HepG2 (cell line): ENCODE measurements at regions not wholly inside any gene's neighbourhood (a gene's known extent, or its start where the extent isn't known, plus 50 kb on each side); places are given as distances from the start of the nearest gene placed in this dataset.

Experiments
- MYNN ChIP-seq: sonication (generic); formaldehyde crosslinking; IDR thresholded peaks from 2 replicates; pipeline ENCODE4 v1.4.0; 2020; ENCODE audit warnings: mild to moderate bottlenecking, low read depth, missing genetic modification reagents
- SNAI1 ChIP-seq: sonication (generic); formaldehyde crosslinking; IDR thresholded peaks from 2 replicates; pipeline ENCODE4 v1.5.0; 2020; ENCODE audit warnings: mild to moderate bottlenecking, missing genetic modification reagents, borderline replicate concordance
- TF ChIP-seq, protein P1 (sequence below): sonication (generic); formaldehyde crosslinking; IDR thresholded peaks from 2 replicates; pipeline ENCODE4 v1.4.0; 2020; ENCODE audit warnings: missing genetic modification reagents
- TF ChIP-seq, protein P2 (sequence below): sonication (generic); formaldehyde crosslinking; IDR thresholded peaks from 2 replicates; pipeline ENCODE4 v1.8.0; 2022; ENCODE audit warnings: mild to moderate bottlenecking, missing genetic modification reagents; ENCODE audit not compliant: insufficient replicate concordance
- TF ChIP-seq, protein P3 (sequence below): sonication (generic); formaldehyde crosslinking; IDR thresholded peaks from 2 replicates; pipeline ENCODE4 v1.5.0; 2020; ENCODE audit warnings: mild to moderate bottlenecking, missing genetic modification reagents
- TF ChIP-seq, protein P4 (sequence below): sonication (generic); formaldehyde crosslinking; IDR thresholded peaks from 2 replicates; pipeline ENCODE4 v1.4.0; 2020; ENCODE audit warnings: mild to moderate bottlenecking, missing genetic modification reagents
- TF ChIP-seq, protein P5 (sequence below): sonication (generic); formaldehyde crosslinking; IDR thresholded peaks from 2 replicates; pipeline ENCODE4 v1.8.1; 2023; ENCODE audit warnings: mild to moderate bottlenecking, missing genetic modification reagents, borderline replicate concordance
- TF ChIP-seq, protein P6 (sequence below): sonication (generic); formaldehyde crosslinking; IDR thresholded peaks from 2 replicates; pipeline ENCODE4 v1.4.0; 2020; ENCODE audit warnings: missing genetic modification reagents

DNA sequence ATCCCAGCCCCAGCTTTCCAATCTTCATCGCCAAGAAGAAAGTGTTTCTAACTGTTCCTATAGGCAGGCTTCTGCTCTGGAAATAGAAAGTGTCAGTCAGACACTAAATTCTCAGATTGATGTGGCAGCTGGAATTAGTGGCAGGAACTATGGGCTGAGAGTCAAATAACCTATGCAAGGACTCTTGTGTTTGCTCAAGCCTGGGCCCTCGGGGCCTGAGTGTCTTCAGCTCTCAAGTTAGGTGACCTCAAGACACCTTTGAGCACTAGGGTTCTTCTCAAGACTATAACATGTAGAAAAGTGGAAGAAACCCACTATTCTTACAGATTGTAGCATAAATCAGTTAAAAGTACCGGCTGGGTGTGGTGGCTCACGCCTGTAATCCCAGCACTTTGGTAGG lies 694.5 kb downstream of the RNF144A start (continued):
- TF ChIP-seq, protein P1, sequence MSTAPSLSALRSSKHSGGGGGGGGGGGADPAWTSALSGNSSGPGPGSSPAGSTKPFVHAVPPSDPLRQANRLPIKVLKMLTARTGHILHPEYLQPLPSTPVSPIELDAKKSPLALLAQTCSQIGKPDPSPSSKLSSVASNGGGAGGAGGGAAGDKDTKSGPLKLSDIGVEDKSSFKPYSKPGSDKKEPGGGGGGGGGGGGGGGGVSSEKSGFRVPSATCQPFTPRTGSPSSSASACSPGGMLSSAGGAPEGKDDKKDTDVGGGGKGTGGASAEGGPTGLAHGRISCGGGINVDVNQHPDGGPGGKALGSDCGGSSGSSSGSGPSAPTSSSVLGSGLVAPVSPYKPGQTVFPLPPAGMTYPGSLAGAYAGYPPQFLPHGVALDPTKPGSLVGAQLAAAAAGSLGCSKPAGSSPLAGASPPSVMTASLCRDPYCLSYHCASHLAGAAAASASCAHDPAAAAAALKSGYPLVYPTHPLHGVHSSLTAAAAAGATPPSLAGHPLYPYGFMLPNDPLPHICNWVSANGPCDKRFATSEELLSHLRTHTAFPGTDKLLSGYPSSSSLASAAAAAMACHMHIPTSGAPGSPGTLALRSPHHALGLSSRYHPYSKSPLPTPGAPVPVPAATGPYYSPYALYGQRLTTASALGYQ = no peak
- TF ChIP-seq, protein P2, sequence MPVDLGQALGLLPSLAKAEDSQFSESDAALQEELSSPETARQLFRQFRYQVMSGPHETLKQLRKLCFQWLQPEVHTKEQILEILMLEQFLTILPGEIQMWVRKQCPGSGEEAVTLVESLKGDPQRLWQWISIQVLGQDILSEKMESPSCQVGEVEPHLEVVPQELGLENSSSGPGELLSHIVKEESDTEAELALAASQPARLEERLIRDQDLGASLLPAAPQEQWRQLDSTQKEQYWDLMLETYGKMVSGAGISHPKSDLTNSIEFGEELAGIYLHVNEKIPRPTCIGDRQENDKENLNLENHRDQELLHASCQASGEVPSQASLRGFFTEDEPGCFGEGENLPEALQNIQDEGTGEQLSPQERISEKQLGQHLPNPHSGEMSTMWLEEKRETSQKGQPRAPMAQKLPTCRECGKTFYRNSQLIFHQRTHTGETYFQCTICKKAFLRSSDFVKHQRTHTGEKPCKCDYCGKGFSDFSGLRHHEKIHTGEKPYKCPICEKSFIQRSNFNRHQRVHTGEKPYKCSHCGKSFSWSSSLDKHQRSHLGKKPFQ (CRISPR knock-in tag) = no peak
- TF ChIP-seq, protein P3, sequence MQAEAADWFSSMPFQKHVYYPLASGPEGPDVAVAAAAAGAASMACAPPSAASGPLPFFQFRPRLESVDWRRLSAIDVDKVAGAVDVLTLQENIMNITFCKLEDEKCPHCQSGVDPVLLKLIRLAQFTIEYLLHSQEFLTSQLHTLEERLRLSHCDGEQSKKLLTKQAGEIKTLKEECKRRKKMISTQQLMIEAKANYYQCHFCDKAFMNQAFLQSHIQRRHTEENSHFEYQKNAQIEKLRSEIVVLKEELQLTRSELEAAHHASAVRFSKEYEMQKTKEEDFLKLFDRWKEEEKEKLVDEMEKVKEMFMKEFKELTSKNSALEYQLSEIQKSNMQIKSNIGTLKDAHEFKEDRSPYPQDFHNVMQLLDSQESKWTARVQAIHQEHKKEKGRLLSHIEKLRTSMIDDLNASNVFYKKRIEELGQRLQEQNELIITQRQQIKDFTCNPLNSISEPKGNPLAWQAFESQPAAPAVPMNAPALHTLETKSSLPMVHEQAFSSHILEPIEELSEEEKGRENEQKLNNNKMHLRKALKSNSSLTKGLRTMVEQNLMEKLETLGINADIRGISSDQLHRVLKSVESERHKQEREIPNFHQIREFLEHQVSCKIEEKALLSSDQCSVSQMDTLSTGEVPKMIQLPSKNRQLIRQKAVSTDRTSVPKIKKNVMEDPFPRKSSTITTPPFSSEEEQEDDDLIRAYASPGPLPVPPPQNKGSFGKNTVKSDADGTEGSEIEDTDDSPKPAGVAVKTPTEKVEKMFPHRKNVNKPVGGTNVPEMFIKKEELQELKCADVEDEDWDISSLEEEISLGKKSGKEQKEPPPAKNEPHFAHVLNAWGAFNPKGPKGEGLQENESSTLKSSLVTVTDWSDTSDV (CRISPR knock-in tag) = no peak
- TF ChIP-seq, protein P4, sequence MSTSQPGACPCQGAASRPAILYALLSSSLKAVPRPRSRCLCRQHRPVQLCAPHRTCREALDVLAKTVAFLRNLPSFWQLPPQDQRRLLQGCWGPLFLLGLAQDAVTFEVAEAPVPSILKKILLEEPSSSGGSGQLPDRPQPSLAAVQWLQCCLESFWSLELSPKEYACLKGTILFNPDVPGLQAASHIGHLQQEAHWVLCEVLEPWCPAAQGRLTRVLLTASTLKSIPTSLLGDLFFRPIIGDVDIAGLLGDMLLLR (CRISPR knock-in tag) = no peak
- TF ChIP-seq, protein P5, sequence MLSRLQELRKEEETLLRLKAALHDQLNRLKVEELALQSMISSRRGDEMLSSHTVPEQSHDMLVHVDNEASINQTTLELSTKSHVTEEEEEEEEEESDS (CRISPR knock-in tag) = no peak
- TF ChIP-seq, protein P6, sequence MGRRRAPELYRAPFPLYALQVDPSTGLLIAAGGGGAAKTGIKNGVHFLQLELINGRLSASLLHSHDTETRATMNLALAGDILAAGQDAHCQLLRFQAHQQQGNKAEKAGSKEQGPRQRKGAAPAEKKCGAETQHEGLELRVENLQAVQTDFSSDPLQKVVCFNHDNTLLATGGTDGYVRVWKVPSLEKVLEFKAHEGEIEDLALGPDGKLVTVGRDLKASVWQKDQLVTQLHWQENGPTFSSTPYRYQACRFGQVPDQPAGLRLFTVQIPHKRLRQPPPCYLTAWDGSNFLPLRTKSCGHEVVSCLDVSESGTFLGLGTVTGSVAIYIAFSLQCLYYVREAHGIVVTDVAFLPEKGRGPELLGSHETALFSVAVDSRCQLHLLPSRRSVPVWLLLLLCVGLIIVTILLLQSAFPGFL = no peak
- TF ChIP-seq MYNN (CRISPR knock-in tag) (no peak), SNAI1 (CRISPR knock-in tag) (no peak)
